NCI-H2029 treated with DMSO at 0.1 percent for 48 hours (cell line): ENCODE measurements at regions not wholly inside any gene's neighbourhood (a gene's known extent, or its start where the extent isn't known, plus 50 kb on each side); places are given as distances from the start of the nearest gene placed in this dataset.
"Not testable (repeated sequence)": the region's sequence is repeated elsewhere in the genome, so short reads cannot be mapped to it uniquely, and the experiment has no call there.

ENCODE experiments used
- DNase-seq: peaks from one replicate; lab custom pipeline; 2025; lab: John Stamatoyannopoulos, UW

DNA sequence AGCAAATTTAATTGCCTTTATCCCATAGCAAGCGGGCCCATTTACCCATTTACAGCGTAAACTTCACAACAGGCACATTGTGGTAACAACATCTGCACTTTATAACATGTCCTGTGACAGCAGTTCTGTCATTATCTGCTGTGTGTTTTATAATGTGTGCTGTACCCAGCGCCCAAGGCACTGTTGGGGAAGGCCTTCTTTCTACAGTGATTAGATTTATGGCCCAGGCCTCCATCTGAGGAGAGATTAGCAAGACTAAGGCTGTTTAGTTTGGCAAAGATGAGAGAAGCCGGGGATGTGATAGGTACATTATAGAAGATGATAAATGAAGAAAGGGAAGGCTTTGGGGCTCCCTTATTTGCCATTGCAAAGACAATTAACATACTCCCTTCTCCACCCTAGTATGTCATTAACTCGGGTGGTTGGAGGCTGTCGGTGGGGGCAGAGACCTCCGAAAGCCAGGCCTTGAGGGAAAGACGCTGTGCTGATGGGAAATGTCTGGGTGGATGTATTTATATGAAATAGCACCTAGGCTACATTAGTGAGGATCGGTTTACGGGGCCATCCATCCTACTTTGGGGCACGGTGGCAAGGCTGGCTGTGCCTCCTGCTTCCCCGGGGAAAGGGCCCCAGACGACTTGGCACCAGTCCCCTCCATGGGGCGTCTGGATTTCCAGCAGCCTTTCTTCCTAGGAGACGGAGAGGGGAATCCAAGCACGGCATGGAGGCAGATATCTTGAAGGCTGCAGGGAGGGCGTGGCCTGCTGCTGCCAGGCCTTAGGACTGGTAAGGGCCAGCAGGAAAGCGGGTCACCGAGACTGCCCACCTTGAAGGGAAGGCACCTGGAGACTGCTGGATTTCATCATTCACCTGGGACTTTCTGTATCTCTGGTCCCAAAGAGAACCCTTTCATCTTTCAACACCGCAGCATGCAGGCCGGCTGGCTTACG is 64.3 kb upstream of the PTCH1 start:
- no peak for DNase-seq

- no peak for DNase-seq
These were observed 58.2 kb upstream of the PTCH1 start for GRCh38 chr9:95574866-95575553.

- DNase-seq = no peak
These were observed 57.4 kb upstream of the PTCH1 start for GRCh38 chr9:95574176-95574575.

- no peak for DNase-seq
These were observed 56.7 kb upstream of the PTCH1 start for GRCh38 chr9:95573463-95573862.

- no peak for DNase-seq
These were observed 55.8 kb upstream of the PTCH1 start for GRCh38 chr9:95572381-95573151.

GRCh38 chr9:95570646-95571045 is 53.9 kb upstream of the PTCH1 start:
- DNase-seq = no peak

- DNase-seq = no peak
These were observed 53.4 kb upstream of the PTCH1 start for GRCh38 chr9:95570150-95570549.

DNA sequence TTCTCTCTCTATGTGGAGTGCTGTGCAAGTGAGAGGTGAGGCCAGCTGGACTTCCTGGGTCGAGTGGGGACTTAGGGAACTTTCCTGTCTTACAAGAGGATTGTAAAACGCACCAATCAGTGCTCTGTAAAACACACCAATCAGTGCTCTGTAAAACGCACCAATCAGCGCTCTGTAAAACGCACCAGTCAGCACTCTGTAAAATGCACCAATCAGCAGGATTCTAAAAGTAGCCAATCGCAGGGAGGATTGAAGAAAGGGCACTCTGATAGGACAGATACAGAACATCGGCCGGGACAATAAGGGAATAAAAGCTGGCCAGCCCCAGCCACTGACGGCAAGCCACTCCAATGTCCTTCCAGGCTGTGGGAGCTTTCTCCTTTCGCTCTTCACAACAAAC is 52.0 kb upstream of the PTCH1 start:
- DNase-seq = not testable (repeated sequence)
